Keratinocyte (primary cell): ENCODE measurements at regions not wholly inside any gene's neighbourhood (a gene's known extent, or its start where the extent isn't known, plus 50 kb on each side); places are given as distances from the start of the nearest gene placed in this dataset.

ENCODE experiments used
- DNase-seq: peaks from one replicate; pipeline ENCODE4 v3.0.0-alpha.2; 2011; ENCODE audit warnings: low read depth, missing footprints, low spot score
- FAIRE-seq: peaks from 2 replicates; lab custom pipeline; 2011; peaks lifted over from hg19 to GRCh38; lab: Jason Lieb, UNC
- H2AFZ ChIP-seq: 2 replicates; pipeline ENCODE4 v1.6.0; 2012; ENCODE audit warnings: low read length, control low read depth, inconsistent platforms; ENCODE audit not compliant: control insufficient read depth
- H3K27ac ChIP-seq: 2 replicates; pipeline ENCODE4 v1.5.1; 2011; ENCODE audit warnings: low read length; ENCODE audit not compliant: control insufficient read depth, insufficient read depth
- H3K27me3 ChIP-seq: 3 replicates; pipeline ENCODE4 v1.6.0; 2011; ENCODE audit warnings: low read length; ENCODE audit not compliant: control insufficient read depth, insufficient read depth; ENCODE audit errors: extremely low read depth
- H3K36me3 ChIP-seq, 2 experiments: 2 replicates in 1 of 2; 3 replicates in 1 of 2; pipeline ENCODE4 v1.5.1; 2011; ENCODE audit warnings: low read length in 2 of 2, mild to moderate bottlenecking in 1 of 2; ENCODE audit not compliant: control insufficient read depth in 2 of 2, insufficient read depth in 2 of 2; ENCODE audit errors: extremely low read depth in 1 of 2
- H3K4me1 ChIP-seq: 3 replicates; pipeline ENCODE4 v1.5.1; 2011; ENCODE audit warnings: low read length; ENCODE audit not compliant: control insufficient read depth, insufficient read depth; ENCODE audit errors: extremely low read depth
- H3K4me2 ChIP-seq: 3 replicates; pipeline ENCODE4 v1.6.0; 2011; ENCODE audit warnings: low read depth, low read length; ENCODE audit not compliant: control insufficient read depth, insufficient read depth; ENCODE audit errors: extremely low read depth
- H3K4me3 ChIP-seq, 3 experiments: fragments of 200-600 bp in 1 of 3; sonication (generic) in 1 of 3; 2 replicates in 2 of 3; 3 replicates in 1 of 3; pipeline ENCODE4 v1.5.1; 2011 to 2016; ENCODE audit warnings: low read length in 3 of 3, mild to moderate bottlenecking in 3 of 3, control low read depth in 2 of 3, inconsistent platforms in 1 of 3, low read depth in 1 of 3, mixed read lengths in 1 of 3, mixed run types in 1 of 3, moderate library complexity in 1 of 3; ENCODE audit not compliant: control insufficient read depth in 2 of 3, insufficient read depth in 2 of 3; ENCODE audit errors: extremely low read depth in 1 of 3
- H3K79me2 ChIP-seq: 2 replicates; pipeline ENCODE4 v1.6.0; 2012; ENCODE audit warnings: low read length; ENCODE audit not compliant: control insufficient read depth, insufficient read depth
- H3K9ac ChIP-seq: 3 replicates; pipeline ENCODE4 v1.6.0; 2011; ENCODE audit warnings: low read length; ENCODE audit not compliant: control insufficient read depth, insufficient read depth; ENCODE audit errors: extremely low read depth
- H3K9me1 ChIP-seq: 3 replicates; pipeline ENCODE4 v1.6.0; 2011; ENCODE audit warnings: low read length; ENCODE audit not compliant: control insufficient read depth, insufficient read depth; ENCODE audit errors: extremely low read depth
- H3K9me3 ChIP-seq: 2 replicates; pipeline ENCODE4 v1.5.1; 2012; ENCODE audit warnings: low read depth, low read length; ENCODE audit not compliant: control insufficient read depth
- H4K20me1 ChIP-seq: 3 replicates; pipeline ENCODE4 v1.6.0; 2011; ENCODE audit warnings: low read length; ENCODE audit not compliant: control insufficient read depth, insufficient read depth; ENCODE audit errors: extremely low read depth
- EZH2 ChIP-seq: IDR thresholded peaks from one replicate; pipeline ENCODE4 v1.6.1; 2012; ENCODE audit warnings: inconsistent platforms, mild to moderate bottlenecking, low read length, moderate library complexity
- dilution Hi-C: fragments of 300-500 bp; cut with MboI; formaldehyde crosslinking; loops from one replicate; pipeline ENCODE4 v1.7.0; 2020; ENCODE audit warnings: low sequenced_read_pairs; ENCODE audit not compliant: extremely low pct_ligation_motif_present
- TF ChIP-seq, protein P1 (sequence below), 3 experiments: IDR thresholded peaks in 1 of 3; conservative IDR thresholded peaks in 1 of 3; optimal IDR thresholded peaks in 1 of 3; 2 replicates in 2 of 3; 3 replicates in 1 of 3; pipeline versions ENCODE3 to v1.5.1; 2011; ENCODE audit warnings: low read length in 3 of 3, mild to moderate bottlenecking in 3 of 3, moderate library complexity in 2 of 3, control low read depth in 1 of 3, inconsistent platforms in 1 of 3; ENCODE audit not compliant: insufficient read depth in 2 of 3; ENCODE audit errors: extremely low read depth in 1 of 3

DNA sequence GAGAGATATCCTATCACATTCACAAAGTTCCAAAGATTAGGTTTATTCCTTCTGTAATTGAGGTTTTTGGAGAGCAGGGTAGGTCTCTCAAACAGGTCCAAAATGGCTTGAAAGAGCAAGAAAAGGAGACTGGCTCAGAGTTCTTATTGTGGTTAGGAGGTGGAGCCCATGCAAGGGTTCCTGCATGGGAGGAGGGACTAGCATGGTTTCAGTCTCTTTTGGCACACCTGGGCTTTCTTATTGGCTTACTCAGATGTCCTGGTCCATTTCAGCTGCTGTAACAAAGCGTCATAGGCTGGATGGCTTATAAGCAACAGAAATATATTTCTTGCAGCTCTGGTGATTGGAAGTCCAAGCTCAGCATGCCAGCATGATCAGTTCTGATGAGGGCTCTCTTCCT is 493.1 kb downstream of the REEP3 start:
- Histone ChIP-seq H3K27me3 (no peaks in the 10 kb centered on the region), H3K4me3 (no peak overlapping the region), H3K27ac (no peak overlapping the region), H3K9me1 (no peaks in the 10 kb centered on the region), H3K4me1 (peaks cover 9% of the 10 kb centered on the region), H3K4me2 (no peak overlapping the region), H3K9ac (no peak overlapping the region), H3K9me3 (no peaks in the 10 kb centered on the region), H3K79me2 (no peaks in the 10 kb centered on the region), H3K36me3 (no peaks in the 10 kb centered on the region), H4K20me1 (no peaks in the 10 kb centered on the region), H2AFZ (no peak overlapping the region)
- dilution Hi-C loops: no loop called here
- TF ChIP-seq EZH2: no peak
- TF ChIP-seq, protein P1, sequence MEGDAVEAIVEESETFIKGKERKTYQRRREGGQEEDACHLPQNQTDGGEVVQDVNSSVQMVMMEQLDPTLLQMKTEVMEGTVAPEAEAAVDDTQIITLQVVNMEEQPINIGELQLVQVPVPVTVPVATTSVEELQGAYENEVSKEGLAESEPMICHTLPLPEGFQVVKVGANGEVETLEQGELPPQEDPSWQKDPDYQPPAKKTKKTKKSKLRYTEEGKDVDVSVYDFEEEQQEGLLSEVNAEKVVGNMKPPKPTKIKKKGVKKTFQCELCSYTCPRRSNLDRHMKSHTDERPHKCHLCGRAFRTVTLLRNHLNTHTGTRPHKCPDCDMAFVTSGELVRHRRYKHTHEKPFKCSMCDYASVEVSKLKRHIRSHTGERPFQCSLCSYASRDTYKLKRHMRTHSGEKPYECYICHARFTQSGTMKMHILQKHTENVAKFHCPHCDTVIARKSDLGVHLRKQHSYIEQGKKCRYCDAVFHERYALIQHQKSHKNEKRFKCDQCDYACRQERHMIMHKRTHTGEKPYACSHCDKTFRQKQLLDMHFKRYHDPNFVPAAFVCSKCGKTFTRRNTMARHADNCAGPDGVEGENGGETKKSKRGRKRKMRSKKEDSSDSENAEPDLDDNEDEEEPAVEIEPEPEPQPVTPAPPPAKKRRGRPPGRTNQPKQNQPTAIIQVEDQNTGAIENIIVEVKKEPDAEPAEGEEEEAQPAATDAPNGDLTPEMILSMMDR (optimal IDR thresholded peaks at IDR 0.05 in 1 of 3, IDR thresholded peaks at IDR 0.05 in 1 of 3, conservative IDR thresholded peaks at IDR 0.05 in 1 of 3; ENCODE audit: extremely low read depth in 1 of 3, insufficient read depth in 2 of 3, low read length in 3 of 3): no peak
- FAIRE-seq (no peak), DNase-seq (no peak)

DNA sequence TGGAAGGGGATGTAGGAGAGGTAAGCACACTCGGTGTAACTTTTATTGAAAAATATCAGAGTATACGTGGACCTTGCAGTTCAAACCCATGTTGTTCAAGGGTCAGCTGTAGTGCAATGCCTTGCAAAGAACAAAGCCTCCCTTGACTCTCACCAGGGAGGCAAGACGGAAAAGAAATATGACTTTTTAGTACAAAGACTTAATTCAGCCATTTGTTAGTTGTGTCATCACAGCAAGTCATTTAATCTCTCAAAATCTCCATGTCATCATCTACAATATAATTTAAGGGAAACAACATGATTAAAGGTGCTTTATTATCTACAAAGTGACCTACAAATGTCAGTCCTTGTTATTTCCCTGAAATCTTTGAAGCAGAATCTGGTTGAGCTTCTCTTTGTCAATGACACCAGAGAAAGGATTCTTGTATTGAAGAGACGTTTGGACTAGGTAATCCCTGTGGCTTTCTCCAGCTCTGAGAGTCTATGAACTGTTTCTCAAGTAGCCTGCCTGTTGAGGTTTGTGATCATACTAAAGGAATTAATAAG is 502.8 kb downstream of the REEP3 start:
- FAIRE-seq: no peak
- no peaks in the 10 kb centered on the region for H3K27me3 ChIP-seq

DNA sequence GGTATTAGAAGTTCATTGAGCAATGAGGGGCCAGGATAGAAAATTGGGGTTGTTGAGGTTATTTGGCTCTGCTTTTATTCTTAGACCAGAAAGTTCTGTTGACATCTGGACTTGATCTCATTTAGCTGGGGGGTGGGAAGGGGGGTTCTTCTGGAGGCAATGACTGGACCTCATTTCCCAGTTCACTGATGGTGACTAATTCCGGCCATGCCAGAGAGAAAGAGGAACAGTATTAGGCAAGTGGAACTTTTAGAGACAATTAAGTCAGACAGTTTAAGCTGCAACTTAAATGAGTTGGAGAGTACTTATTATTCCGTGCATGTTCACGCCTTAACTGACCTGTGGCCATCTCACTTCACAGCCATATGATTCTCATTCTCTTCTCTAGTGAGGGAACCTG is 512.5 kb downstream of the REEP3 start:
- FAIRE-seq: no peak
- Histone ChIP-seq H3K4me3 (no peak overlapping the region), H2AFZ (no peak overlapping the region), H3K27me3 (no peaks in the 10 kb centered on the region), H3K36me3 (no peaks in the 10 kb centered on the region), H3K27ac (no peak overlapping the region), H3K4me1 (no peaks in the 10 kb centered on the region), H3K4me2 (no peak overlapping the region), H3K79me2 (no peaks in the 10 kb centered on the region), H3K9me3 (no peaks in the 10 kb centered on the region), H4K20me1 (no peaks in the 10 kb centered on the region), H3K9me1 (no peaks in the 10 kb centered on the region), H3K9ac (no peak overlapping the region)
- TF ChIP-seq, protein P1 (optimal IDR thresholded peaks at IDR 0.05 in 1 of 3, IDR thresholded peaks at IDR 0.05 in 1 of 3, conservative IDR thresholded peaks at IDR 0.05 in 1 of 3; ENCODE audit: extremely low read depth in 1 of 3, insufficient read depth in 2 of 3, low read length in 3 of 3): no peak
- dilution Hi-C loops: no loop called here
- no peak for DNase-seq

More for the DNA sequence above, 502.8 kb downstream of the REEP3 start:
- H2AFZ ChIP-seq: no peak overlapping the region
- no peak for DNase-seq
- no peaks in the 10 kb centered on the region for H3K9me1 ChIP-seq
- H3K36me3 ChIP-seq: no peaks in the 10 kb centered on the region
- no peak overlapping the region for H3K4me3 ChIP-seq
- no peak overlapping the region for H3K4me2 ChIP-seq
- no peak for TF ChIP-seq EZH2
- H3K4me1 ChIP-seq: no peaks in the 10 kb centered on the region
- H3K27ac ChIP-seq: no peak overlapping the region
- H4K20me1 ChIP-seq: no peaks in the 10 kb centered on the region
- H3K9me3 ChIP-seq: no peaks in the 10 kb centered on the region
- dilution Hi-C loops: no loop called here
- no peaks in the 10 kb centered on the region for H3K79me2 ChIP-seq
- no peak overlapping the region for H3K9ac ChIP-seq
